PFSK-1 (cell line): ENCODE measurements at regions not wholly inside any gene's neighbourhood (a gene's known extent, or its start where the extent isn't known, plus 50 kb on each side); places are given as distances from the start of the nearest gene placed in this dataset.

Experiments
- FOXP2 ChIP-seq: optimal IDR thresholded peaks from 2 replicates; pipeline ENCODE3; 2011; ENCODE audit warnings: borderline replicate concordance, control low read depth, inconsistent platforms; ENCODE audit not compliant: insufficient read depth; ENCODE audit errors: extremely low read length, extremely low read depth
- POLR2AphosphoS5 ChIP-seq: IDR thresholded peaks from 2 replicates; pipeline ENCODE4 v1.6.1; 2012; ENCODE audit warnings: low read depth, mild to moderate bottlenecking, control low read depth, low read length, moderate library complexity
- SIN3A ChIP-seq: IDR thresholded peaks from 2 replicates; pipeline ENCODE4 v1.6.1; 2012; ENCODE audit warnings: mild to moderate bottlenecking, low read length, moderate library complexity, borderline replicate concordance; ENCODE audit not compliant: insufficient read depth
- TAF1 ChIP-seq: IDR thresholded peaks from 2 replicates; pipeline ENCODE4 v1.6.1; 2012; ENCODE audit warnings: low read length, control low read depth, borderline replicate concordance; ENCODE audit not compliant: insufficient read depth
- TF ChIP-seq, protein P1 (sequence below), 2 experiments: IDR thresholded peaks; 2 replicates each; pipeline versions ENCODE4 v1.6.1 to v1.8.0; 2011 to 2012; ENCODE audit warnings: low read depth in 2 of 2, low read length in 2 of 2, control low read depth in 1 of 2, inconsistent platforms in 1 of 2, mild to moderate bottlenecking in 1 of 2, moderate library complexity in 1 of 2; ENCODE audit not compliant: insufficient read depth in 1 of 2

DNA sequence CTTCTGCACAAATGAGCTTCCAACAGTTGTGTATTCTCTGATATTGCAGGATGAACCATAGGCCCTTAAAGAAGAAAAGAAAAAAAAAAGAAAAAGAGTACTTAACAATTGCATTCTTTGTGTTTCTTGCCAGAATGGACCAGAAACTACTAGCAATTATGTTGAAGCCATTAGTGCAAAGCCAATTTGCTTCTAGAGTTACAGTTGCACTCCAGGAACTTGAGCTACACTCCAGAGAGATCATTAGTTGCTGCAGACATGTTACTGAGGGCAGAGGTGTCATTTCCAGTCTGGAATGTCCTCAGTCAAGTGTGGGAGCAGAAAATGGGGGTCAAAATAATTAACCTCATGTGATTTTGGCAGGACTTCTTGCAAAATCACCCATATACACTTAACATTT is 85.6 kb upstream of the CCL2 start:
- TF ChIP-seq, protein P1, sequence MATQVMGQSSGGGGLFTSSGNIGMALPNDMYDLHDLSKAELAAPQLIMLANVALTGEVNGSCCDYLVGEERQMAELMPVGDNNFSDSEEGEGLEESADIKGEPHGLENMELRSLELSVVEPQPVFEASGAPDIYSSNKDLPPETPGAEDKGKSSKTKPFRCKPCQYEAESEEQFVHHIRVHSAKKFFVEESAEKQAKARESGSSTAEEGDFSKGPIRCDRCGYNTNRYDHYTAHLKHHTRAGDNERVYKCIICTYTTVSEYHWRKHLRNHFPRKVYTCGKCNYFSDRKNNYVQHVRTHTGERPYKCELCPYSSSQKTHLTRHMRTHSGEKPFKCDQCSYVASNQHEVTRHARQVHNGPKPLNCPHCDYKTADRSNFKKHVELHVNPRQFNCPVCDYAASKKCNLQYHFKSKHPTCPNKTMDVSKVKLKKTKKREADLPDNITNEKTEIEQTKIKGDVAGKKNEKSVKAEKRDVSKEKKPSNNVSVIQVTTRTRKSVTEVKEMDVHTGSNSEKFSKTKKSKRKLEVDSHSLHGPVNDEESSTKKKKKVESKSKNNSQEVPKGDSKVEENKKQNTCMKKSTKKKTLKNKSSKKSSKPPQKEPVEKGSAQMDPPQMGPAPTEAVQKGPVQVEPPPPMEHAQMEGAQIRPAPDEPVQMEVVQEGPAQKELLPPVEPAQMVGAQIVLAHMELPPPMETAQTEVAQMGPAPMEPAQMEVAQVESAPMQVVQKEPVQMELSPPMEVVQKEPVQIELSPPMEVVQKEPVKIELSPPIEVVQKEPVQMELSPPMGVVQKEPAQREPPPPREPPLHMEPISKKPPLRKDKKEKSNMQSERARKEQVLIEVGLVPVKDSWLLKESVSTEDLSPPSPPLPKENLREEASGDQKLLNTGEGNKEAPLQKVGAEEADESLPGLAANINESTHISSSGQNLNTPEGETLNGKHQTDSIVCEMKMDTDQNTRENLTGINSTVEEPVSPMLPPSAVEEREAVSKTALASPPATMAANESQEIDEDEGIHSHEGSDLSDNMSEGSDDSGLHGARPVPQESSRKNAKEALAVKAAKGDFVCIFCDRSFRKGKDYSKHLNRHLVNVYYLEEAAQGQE (IDR thresholded peaks at IDR 0.05; ENCODE audit: insufficient read depth in 1 of 2, low read depth in 2 of 2, low read length in 2 of 2): no peak
- TF ChIP-seq POLR2AphosphoS5 (no peak), TAF1 (no peak), SIN3A (no peak), FOXP2 (no peak)

DNA sequence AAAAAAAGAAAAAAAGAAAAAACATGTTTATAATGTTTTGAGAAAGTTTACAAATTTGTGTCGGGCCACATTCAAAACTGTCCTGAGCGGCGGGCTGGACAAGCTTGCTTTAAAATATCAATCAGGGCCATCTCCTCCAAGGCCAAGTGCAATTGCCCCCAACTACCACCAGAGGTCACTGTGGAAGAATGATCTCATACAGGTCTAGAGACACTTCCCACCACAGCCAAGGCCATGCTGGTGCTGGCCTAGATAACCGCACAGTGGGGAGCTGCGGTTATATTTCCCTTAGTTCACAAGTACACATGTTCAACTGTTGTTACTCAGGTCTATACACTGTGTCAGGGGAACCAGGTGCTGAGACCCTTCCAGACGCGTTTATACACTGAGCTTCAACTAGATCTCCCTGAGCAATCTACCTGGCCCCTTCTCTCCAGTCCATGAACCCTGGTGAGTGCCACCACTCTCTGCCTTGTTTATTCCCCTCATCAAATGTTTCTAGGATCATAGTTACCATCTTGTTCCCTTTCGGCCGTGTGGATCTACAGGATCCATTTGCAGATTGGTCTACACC is 83.8 kb upstream of the CCL2 start:
- TF ChIP-seq SIN3A (no peak), FOXP2 (no peak), POLR2AphosphoS5 (no peak), TAF1 (no peak)
- TF ChIP-seq, protein P1 (IDR thresholded peaks at IDR 0.05; ENCODE audit: insufficient read depth in 1 of 2, low read depth in 2 of 2, low read length in 2 of 2): no peak

DNA sequence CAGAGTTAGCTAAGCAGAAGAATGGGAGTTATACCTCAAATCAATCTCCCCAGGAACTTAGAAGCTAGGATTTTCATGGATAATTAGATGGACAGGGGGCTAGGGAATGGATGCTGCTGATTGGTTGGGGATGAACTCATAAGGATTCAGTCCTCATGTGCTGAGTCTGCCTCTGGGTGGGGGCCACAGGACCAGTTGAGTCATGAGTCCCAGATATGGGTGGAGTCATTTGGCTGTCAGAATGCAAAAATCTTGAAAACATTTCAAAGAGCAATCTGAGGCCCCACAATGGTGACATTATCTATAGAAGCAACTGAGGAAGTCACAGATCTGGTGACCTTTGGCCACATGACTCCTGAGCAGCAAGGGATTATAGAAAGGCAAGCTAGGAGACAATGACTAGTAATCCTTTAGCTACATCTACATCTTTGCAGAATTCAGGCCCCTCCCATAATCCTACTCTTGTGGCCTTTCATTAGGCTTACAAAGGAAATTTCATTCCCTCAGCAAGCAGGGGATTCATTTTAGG is 82.6 kb upstream of the CCL2 start:
- TF ChIP-seq, protein P1 (IDR thresholded peaks at IDR 0.05; ENCODE audit: insufficient read depth in 1 of 2, low read depth in 2 of 2, low read length in 2 of 2): no peak
- no peak for TF ChIP-seq FOXP2

DNA sequence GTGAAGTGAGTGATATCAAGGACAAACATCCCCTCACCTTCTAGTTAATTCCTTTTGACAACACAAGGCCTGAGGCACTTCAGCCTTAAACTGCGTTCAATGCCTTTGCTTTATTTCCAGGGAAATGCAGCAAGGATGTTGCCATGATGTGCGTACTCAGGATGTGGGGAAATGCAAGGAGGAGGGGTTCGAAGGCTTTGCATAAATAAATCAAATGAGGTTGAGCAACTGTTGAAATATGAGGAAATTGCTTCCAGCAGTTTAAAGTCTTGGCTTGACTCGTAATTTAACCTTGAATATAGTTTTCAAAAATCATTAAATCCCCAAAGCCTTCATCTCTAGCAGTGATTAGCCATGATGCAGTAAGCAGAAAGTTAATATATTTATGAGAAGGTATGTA is 81.8 kb upstream of the CCL2 start:
- TF ChIP-seq FOXP2: no peak
- no peak for TF ChIP-seq TAF1
- TF ChIP-seq POLR2AphosphoS5: no peak
- TF ChIP-seq, protein P1 (IDR thresholded peaks at IDR 0.05; ENCODE audit: insufficient read depth in 1 of 2, low read depth in 2 of 2, low read length in 2 of 2): no peak
- no peak for TF ChIP-seq SIN3A

DNA sequence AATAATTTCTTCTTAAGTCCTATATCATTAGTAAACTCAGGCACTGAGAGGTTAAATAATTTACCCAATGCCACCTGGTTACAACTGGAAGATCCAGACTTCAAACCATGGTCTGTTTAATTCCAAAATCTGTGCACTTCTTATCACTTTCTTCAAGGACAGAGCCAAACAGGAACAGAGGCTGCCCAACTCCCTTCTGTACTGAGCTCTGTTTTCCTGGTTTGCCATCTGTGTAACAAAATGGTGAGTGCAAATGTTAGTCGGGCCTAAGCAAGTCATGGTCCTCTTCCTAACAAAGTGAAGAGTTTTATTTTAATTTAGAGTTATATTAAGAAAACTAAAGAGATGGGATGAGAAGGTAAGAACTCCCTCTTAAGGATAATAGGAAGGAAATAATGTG is 80.6 kb upstream of the CCL2 start:
- TF ChIP-seq POLR2AphosphoS5 (no peak), TAF1 (no peak)
